ENCODE measurements at regions not wholly inside any gene's neighbourhood (a gene's known extent, or its start where the extent isn't known, plus 50 kb on each side); places are given as distances from the start of the nearest gene placed in this dataset.
A peak's percentile ranks its signal among the peaks of the same experiment; 100 is the strongest.

DNA sequence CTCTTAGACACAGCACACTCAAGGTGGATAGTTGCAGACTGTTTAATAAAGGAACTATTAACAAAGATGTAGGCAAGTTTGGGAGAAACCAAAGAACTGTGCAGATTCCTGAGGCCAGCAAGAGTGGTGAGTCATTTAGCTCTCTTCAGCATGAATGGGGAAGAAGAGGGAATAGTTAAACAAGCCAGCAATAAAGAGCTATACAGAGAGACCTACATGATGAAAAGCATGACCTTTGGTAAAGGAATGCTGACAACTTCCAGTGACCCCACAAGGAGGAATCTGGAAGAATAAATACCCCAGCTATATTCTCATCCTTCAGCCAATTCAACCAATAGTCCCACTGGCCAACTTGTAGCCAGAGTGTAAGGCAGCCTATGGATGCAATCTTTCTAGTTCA is 706.0 kb upstream of the GRAMD2B start:
- ATAC-seq, result peak; percentile 70
- POLR2A ChIA-PET, result no interaction called here
- H3K9me3 ChIP-seq (ENCODE audit: control insufficient read depth, insufficient read depth, low read depth, low read length), result 0 out of 2 replicates have a peak, but pooled peaks cover 5% of the 10 kb centered on the region
- H3K27ac ChIP-seq (ENCODE audit: low read length), result peak overlapping the region; percentile 12; the same call in 1 of the 2 replicates
- in situ Hi-C loops (cut with HindIII; ENCODE audit: low pct_unique_long_range_greater_than_20kb, low sequenced_read_pairs), result no loop called here
- H3K27me3 ChIP-seq (ENCODE audit: control insufficient read depth, insufficient read depth, low read length), result no peaks in the 10 kb centered on the region
- peaks cover 5% of the 10 kb centered on the region; the same call in 1 of the 2 replicates for H3K4me1 ChIP-seq (ENCODE audit: control insufficient read depth, insufficient read depth, low read length)
- CTCF ChIA-PET, result interaction anchor here (0.6 kb wide), 1 partner anchor 90 kb away, joined by 3 read pairs; no protein-coding TSS in a partner anchor
- intact Hi-C loops (cut with micrococcal nuclease; ENCODE audit: unreplicated experiment), result no loop called here
- no peaks in the 10 kb centered on the region for H3K36me3 ChIP-seq (ENCODE audit: control insufficient read depth, insufficient read depth, low read length)
- no peak for DNase-seq (ENCODE audit: low read depth, low spot score)
- BruUV-seq (replicated peaks), result no TSS peak
- H3K4me3 ChIP-seq (ENCODE audit: low read depth in 2 of 2, low read length in 2 of 2), result no peak overlapping the region
- TF ChIP-seq SIN3A (IDR thresholded peaks at IDR 0.05; ENCODE audit: borderline replicate concordance, insufficient read depth, low read depth, low read length) (no peak), POLR2AphosphoS5 (IDR thresholded peaks at IDR 0.05; ENCODE audit: low read depth, low read length) (no peak), TCF7L2 (IDR thresholded peaks at IDR 0.05; ENCODE audit: low read depth, low read length) (no peak)
- TF ChIP-seq, protein P1, sequence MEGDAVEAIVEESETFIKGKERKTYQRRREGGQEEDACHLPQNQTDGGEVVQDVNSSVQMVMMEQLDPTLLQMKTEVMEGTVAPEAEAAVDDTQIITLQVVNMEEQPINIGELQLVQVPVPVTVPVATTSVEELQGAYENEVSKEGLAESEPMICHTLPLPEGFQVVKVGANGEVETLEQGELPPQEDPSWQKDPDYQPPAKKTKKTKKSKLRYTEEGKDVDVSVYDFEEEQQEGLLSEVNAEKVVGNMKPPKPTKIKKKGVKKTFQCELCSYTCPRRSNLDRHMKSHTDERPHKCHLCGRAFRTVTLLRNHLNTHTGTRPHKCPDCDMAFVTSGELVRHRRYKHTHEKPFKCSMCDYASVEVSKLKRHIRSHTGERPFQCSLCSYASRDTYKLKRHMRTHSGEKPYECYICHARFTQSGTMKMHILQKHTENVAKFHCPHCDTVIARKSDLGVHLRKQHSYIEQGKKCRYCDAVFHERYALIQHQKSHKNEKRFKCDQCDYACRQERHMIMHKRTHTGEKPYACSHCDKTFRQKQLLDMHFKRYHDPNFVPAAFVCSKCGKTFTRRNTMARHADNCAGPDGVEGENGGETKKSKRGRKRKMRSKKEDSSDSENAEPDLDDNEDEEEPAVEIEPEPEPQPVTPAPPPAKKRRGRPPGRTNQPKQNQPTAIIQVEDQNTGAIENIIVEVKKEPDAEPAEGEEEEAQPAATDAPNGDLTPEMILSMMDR (IDR thresholded peaks at IDR 0.05), result no peak
- TF ChIP-seq, protein P2, sequence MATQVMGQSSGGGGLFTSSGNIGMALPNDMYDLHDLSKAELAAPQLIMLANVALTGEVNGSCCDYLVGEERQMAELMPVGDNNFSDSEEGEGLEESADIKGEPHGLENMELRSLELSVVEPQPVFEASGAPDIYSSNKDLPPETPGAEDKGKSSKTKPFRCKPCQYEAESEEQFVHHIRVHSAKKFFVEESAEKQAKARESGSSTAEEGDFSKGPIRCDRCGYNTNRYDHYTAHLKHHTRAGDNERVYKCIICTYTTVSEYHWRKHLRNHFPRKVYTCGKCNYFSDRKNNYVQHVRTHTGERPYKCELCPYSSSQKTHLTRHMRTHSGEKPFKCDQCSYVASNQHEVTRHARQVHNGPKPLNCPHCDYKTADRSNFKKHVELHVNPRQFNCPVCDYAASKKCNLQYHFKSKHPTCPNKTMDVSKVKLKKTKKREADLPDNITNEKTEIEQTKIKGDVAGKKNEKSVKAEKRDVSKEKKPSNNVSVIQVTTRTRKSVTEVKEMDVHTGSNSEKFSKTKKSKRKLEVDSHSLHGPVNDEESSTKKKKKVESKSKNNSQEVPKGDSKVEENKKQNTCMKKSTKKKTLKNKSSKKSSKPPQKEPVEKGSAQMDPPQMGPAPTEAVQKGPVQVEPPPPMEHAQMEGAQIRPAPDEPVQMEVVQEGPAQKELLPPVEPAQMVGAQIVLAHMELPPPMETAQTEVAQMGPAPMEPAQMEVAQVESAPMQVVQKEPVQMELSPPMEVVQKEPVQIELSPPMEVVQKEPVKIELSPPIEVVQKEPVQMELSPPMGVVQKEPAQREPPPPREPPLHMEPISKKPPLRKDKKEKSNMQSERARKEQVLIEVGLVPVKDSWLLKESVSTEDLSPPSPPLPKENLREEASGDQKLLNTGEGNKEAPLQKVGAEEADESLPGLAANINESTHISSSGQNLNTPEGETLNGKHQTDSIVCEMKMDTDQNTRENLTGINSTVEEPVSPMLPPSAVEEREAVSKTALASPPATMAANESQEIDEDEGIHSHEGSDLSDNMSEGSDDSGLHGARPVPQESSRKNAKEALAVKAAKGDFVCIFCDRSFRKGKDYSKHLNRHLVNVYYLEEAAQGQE (IDR thresholded peaks at IDR 0.05; ENCODE audit: insufficient read depth in 1 of 2, low read depth in 2 of 2, low read length in 1 of 2), result no peak

GRCh38 chr5:125719681-125720347 is 703.4 kb upstream of the GRAMD2B start:
- ATAC-seq, result no peak
- in situ Hi-C loops (cut with HindIII; ENCODE audit: low pct_unique_long_range_greater_than_20kb, low sequenced_read_pairs), result no loop called here

More at GRCh38 chr5:125719681-125720347, 703.4 kb upstream of the GRAMD2B start:
- no TSS peak for BruUV-seq (replicated peaks)
- Histone ChIP-seq H3K36me3 (ENCODE audit: control insufficient read depth, insufficient read depth, low read length) (no peaks in the 10 kb centered on the region), H3K4me3 (ENCODE audit: low read depth in 2 of 2, low read length in 2 of 2) (no peak overlapping the region), H3K9me3 (ENCODE audit: control insufficient read depth, insufficient read depth, low read depth, low read length) (0 out of 2 replicates have a peak, but pooled peaks cover 5% of the 10 kb centered on the region), H3K27me3 (ENCODE audit: control insufficient read depth, insufficient read depth, low read length) (no peaks in the 10 kb centered on the region), H3K4me1 (ENCODE audit: control insufficient read depth, insufficient read depth, low read length) (peaks cover 5% of the 10 kb centered on the region; the same call in 1 of the 2 replicates), H3K27ac (ENCODE audit: low read length) (peak overlapping the region; percentile 54; the same call in 1 of the 2 replicates)
- ChIA-PET CTCF (no interaction called here), POLR2A (no interaction called here)
- TF ChIP-seq TCF7L2 (IDR thresholded peaks at IDR 0.05; ENCODE audit: low read depth, low read length), result no peak
- TF ChIP-seq, protein P1 (IDR thresholded peaks at IDR 0.05), result no peak
- no peak for TF ChIP-seq POLR2AphosphoS5 (IDR thresholded peaks at IDR 0.05; ENCODE audit: low read depth, low read length)
- TF ChIP-seq, protein P2 (IDR thresholded peaks at IDR 0.05; ENCODE audit: insufficient read depth in 1 of 2, low read depth in 2 of 2, low read length in 1 of 2), result no peak
- no peak for TF ChIP-seq SIN3A (IDR thresholded peaks at IDR 0.05; ENCODE audit: borderline replicate concordance, insufficient read depth, low read depth, low read length)
- DNase-seq (ENCODE audit: low read depth, low spot score), result no peak
- intact Hi-C loops (cut with micrococcal nuclease; ENCODE audit: unreplicated experiment), result no loop called here
